GM11168 (cell line): ENCODE measurements at regions not wholly inside any gene's neighbourhood (a gene's known extent, or its start where the extent isn't known, plus 50 kb on each side); places are given as distances from the start of the nearest gene placed in this dataset.

Experiments
- in situ Hi-C: fragments of 300-500 bp; cut with MboI; formaldehyde crosslinking; loops from one replicate; pipeline ENCODE4 v1.12.0; 2022; ENCODE audit warnings: low sequenced_read_pairs; ENCODE audit not compliant: unreplicated experiment

DNA sequence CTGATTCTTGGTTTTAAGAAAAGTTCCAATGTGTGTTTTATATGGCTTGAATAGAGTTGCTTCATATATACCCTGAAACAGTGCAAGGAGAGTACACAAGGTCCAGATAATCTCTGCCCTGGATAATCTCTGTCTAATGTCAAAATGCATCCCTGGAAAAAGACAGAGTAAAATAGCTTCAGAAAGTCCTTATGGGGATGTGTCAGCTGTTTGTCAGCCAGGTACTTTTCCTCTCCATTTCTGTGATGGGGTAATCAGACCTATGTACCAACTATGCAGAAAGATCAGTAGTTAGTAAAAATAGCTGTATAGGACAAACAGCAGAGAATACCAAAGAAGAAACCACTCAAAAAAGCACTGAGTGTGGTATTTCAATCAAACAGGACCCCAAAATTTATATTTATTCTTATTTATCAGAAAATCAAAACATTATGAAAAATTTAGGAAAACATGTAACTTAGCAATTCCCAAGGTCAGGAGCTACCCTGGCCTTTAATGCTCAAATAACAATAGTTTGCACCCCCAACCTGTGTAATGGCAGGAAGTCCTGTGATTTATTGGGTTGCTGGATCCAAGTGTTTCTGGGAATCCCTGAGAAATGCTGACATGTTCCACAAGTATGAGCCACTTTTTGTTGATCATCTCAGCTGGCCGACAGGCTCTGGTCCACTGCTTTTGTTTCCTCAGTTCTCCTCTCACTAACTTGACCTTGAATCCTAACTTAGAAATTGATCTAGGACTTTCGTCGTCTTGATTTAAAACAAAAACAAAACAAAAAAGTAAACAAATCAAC lies 69.6 kb downstream of the MDH1 start:
- in situ Hi-C loops, result no loop called here

DNA sequence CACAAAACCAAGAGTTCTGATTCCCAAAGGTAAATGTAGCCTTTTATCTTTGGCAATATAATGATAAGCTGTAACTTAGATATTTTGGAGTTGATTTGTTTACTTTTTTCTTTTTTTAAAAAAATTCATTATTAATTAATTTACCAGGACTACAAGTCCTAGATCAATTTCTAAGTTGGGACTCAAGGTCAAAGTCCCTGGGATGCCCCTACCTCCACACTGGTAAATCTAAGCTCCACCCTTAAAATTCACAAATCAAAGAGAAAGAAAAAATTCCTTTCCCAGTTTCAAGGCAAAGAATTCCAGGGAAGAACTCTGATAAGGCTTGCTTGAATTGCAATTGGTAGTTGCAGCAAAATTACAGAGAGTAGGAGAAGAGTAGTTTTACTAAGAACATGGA lies 71.3 kb downstream of the MDH1 start:
- in situ Hi-C loops, result no loop called here

DNA sequence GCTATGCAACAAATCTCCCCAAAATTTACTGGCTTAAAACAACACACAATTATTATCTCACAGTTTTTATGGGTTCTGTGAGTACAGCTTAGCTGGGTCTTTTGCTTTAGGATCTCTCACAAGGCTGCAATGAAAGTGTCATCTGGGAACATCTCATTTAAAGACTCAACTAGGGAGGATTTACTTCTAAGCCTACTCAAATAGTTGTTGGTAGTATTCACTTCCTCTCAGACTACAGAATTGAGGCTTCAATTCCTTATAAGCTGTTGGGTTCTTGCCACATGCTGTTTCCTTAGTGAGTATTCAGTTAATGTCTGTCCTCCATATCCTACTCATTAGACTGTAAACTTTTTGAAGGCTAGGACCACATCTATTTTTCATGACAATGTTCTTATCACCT lies 72.3 kb downstream of the MDH1 start:
- in situ Hi-C loops, result no loop called here

DNA sequence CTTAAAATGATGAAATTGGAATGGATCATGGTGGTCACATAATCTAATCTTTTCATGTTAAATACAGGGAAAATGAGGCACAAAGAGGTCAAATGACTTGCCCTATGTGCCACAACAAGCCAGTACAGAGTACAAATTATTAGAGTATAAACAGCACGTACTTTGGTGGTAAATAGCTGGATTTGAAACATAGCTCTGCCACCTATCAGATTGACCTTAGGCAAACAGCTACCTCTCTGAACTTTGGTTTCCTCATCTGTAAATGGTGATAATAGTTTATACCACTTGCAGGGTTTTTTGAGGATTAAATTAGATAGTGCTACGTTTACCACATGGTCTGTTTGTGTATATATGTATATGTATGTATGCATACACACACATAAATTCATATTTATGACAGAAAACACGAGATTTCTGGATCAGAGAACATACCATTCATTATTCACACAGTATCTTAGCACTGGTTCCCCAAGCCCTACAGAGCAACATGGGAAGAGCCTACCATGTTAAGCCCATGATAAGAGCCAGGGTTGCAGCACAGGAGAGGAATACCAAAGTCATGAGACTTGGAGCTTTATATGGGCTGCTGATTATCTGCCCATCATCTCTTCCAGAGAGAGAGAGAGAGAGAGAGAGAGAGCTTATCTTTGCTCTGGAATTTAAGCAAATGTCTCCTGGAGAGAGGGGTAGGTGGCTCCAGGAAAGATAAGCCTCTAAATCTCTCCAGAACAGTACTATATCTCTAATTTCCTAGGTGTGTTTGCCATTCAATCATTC lies 73.5 kb downstream of the MDH1 start:
- in situ Hi-C loops, result no loop called here

DNA sequence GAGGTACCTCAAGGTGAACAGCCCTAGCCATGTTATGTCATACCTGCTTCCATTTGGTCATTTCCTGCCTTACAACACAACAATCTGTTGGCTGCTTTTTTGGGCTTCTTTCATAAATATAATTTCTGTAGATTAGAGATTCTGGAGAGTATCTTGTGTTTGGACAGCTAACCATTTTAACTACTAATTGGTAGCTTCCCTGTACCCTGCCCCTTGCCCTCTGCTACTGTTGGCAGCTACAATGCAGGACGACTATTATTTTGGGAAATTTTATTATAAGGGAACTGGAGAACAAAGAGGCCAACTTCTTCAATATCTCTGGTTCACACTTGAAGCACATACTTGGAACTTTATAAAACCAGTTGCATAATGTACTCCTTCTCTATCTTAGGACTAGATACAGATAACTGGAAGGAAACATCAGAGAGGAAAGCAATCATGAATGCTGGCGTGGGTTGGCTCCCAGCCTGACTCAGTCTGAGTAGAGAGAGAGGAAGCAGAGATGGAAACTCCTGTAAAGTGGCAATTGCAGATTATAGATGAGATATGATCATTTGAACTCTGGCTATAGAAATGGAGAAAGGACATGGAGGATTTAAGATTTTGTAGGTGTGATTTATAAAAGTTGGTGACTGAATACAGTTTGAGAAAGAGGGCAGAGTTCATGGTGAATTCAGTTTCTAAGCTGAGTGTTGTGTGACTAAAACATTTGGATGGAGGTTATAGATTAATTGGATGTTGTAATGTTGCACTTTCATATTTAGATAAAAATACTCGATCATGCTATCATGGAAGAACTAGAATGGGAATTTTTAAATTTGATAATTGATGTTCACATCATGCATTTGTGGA lies 74.5 kb downstream of the MDH1 start:
- in situ Hi-C loops, result no loop called here

- in situ Hi-C loops, result no loop called here
Observed at GRCh38 chr2:63665091-63665490, 76.3 kb downstream of the MDH1 start.

- in situ Hi-C loops, result no loop called here
Observed at GRCh38 chr2:63665846-63666475, 77.2 kb downstream of the MDH1 start.

- in situ Hi-C loops, result no loop called here
Observed at GRCh38 chr2:63667132-63667700, 78.5 kb downstream of the MDH1 start.

DNA sequence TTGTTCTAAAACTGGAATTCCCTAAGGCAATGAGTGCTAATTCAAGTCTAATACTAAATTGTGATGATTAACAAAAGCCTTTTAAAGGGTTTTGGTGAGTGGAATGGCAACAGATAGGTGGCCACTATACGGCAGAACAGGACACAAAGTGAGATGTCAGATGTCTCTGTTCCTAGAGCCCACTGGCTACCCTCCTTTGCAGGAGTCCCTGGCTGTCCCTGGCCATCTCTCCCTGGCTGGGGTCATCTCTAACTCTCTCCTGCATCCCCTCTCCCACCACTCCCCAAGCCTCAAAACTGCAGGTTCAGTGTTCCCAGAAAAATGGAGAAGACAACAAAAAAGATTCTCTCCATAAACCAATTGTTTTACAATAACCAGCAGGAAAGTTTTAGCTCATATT lies 79.2 kb downstream of the MDH1 start:
- in situ Hi-C loops, result no loop called here

DNA sequence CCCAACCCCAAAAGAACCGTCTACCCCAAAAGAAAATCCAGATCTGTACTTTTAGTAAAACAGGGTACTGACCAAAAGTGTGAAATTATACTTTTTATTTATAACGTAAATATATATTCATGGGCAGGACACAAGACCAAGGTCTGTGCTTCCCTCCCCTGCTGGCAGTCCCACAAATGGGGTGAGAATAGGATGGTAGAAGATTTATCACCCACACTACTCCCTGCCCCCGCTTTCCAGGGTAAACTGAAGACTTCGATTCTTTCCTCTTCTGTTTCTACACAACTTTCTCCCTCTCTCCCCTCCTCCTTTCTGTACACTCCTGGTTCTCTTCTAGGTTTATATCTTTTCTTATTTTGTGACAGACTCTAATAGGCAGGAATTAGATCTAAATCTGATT lies 79.7 kb downstream of the MDH1 start:
- in situ Hi-C loops, result no loop called here

- in situ Hi-C loops, result no loop called here
Observed at GRCh38 chr2:63669596-63669995, 80.8 kb downstream of the MDH1 start.

- in situ Hi-C loops, result no loop called here
Observed at GRCh38 chr2:63673865-63674533, 85.2 kb downstream of the MDH1 start.

GRCh38 chr2:63675026-63675425 lies 86.3 kb downstream of the MDH1 start:
- in situ Hi-C loops, result no loop called here

DNA sequence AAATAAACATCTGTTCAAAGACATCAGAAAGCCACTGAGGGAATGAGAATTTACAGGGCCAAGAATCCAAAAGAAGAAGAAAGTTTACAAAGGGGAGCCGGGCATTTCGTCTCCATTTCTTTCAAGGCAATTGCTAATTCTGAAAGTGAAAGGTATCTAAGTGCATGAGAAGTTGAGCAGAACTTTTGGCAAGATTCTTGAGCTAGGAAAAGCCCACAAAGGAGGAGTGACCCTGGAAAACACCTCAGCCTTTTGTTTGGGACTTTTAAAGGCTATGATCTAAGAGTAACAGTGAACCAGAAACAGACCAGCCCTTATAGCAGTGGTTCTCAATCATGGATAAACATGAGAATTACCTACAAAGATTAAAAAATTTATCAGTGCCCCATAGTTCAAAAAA lies 87.4 kb downstream of the MDH1 start:
- in situ Hi-C loops, result no loop called here

DNA sequence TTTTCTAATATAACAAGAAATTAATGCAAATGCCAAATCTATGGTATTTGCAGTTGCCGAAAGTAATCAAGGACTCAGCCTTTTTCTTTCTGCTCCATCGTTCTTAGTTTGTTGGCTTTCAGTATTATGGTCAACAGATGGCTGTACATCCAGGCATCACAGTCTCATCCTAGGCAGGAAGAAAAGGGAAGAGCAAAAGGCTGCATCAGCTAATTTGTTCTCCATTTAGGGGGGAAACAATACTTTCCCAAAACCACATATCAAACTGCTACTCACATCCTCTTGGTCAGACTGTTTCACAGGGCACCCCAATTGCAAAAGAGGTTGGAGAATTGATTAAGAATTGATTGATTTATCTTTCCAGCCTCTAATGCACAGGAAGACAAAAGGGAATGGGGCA lies 89.3 kb downstream of the MDH1 start:
- in situ Hi-C loops, result no loop called here

DNA sequence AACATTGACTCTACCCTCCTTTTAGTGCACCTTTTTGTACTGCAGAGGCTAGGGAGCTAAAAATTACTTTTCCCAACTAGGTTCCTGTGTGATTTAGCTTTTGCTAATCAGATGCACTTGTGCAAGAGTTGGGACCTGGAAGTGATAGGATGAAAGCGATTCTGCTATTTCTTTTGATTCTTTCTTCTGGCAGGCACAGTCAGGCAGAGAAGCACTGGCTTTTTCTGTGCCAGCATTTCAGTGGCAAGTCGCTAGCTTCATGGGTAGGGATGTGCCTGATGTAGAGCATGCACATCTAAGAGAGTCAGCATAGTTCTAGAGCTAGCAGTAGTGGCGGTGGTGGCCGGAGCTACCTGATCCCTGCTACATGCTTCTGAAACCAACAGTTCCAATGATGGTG lies 89.8 kb downstream of the MDH1 start:
- in situ Hi-C loops, result no loop called here

GRCh38 chr2:63679252-63679855 lies 90.6 kb downstream of the MDH1 start:
- in situ Hi-C loops, result no loop called here

DNA sequence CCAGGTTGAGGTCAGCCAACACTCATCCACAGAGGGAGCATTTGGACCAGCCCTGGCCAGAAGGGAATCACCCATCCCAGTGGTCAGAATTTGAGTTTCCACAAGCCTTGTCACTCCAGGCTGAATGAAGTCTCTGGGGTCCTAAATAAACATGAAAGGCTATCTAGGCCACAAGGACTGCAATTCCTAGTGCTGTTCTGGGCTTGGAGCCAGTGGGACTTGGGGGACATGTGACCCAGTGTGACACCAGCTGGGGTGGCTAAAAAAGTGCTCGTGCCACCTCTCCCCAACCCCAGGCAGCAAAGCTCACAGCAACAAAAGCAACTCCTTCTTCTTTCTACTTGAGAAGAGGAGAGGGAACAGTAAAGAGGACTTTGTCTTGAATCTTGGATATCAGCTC lies 91.7 kb downstream of the MDH1 start:
- in situ Hi-C loops, result no loop called here

GRCh38 chr2:63681896-63682295 lies 93.1 kb downstream of the MDH1 start:
- in situ Hi-C loops, result no loop called here
